PFSK-1 (cell line): ENCODE measurements at regions not wholly inside any gene's neighbourhood (a gene's known extent, or its start where the extent isn't known, plus 50 kb on each side); places are given as distances from the start of the nearest gene placed in this dataset.

ENCODE experiments used
- POLR2AphosphoS5 ChIP-seq: IDR thresholded peaks from 2 replicates; pipeline ENCODE4 v1.6.1; 2012; ENCODE audit warnings: low read depth, mild to moderate bottlenecking, control low read depth, low read length, moderate library complexity
- REST ChIP-seq, 2 experiments: IDR thresholded peaks; 2 replicates each; pipeline versions ENCODE4 v1.6.1 to v1.8.0; 2011 to 2012; ENCODE audit warnings: low read depth in 2 of 2, low read length in 2 of 2, control low read depth in 1 of 2, inconsistent platforms in 1 of 2, mild to moderate bottlenecking in 1 of 2, moderate library complexity in 1 of 2; ENCODE audit not compliant: insufficient read depth in 1 of 2
- SIN3A ChIP-seq: IDR thresholded peaks from 2 replicates; pipeline ENCODE4 v1.6.1; 2012; ENCODE audit warnings: mild to moderate bottlenecking, low read length, moderate library complexity, borderline replicate concordance; ENCODE audit not compliant: insufficient read depth
- TAF1 ChIP-seq: IDR thresholded peaks from 2 replicates; pipeline ENCODE4 v1.6.1; 2012; ENCODE audit warnings: low read length, control low read depth, borderline replicate concordance; ENCODE audit not compliant: insufficient read depth

GRCh38 chr15:29342201-29342600 lies 72.6 kb upstream of the NSMCE3 start:
- no peak for TF ChIP-seq REST (IDR thresholded peaks at IDR 0.05; ENCODE audit: insufficient read depth in 1 of 2, low read depth in 2 of 2, low read length in 2 of 2)
- no peak for TF ChIP-seq TAF1
- TF ChIP-seq POLR2AphosphoS5 = no peak
- TF ChIP-seq SIN3A = no peak
